Uterus (tissue), 3 donors: ENCODE measurements at regions not wholly inside any gene's neighbourhood (a gene's known extent, or its start where the extent isn't known, plus 50 kb on each side); places are given as distances from the start of the nearest gene placed in this dataset.

Experiments used
- DNase-seq, 2 donors: peaks; one replicate each; pipeline ENCODE4 v3.0.0-alpha.2; 2019 to 2020
- H3K27ac ChIP-seq, 2 donors: fragments of 200-600 bp; sonication (generic); 1 replicate in 1 of 2; 2 replicates in 1 of 2; pipeline ENCODE4 v1.5.1; 2016 to 2018
- H3K27me3 ChIP-seq, 2 donors: fragments of 200-600 bp; sonication (generic); one replicate each; pipeline ENCODE4 v1.5.1; 2018 to 2019; ENCODE audit warnings: control low read depth in 1 of 2
- H3K36me3 ChIP-seq, 2 donors: fragments of 200-600 bp; sonication (generic); one replicate each; pipeline ENCODE4 v1.5.1; 2019; ENCODE audit warnings: control low read depth in 1 of 2
- H3K4me1 ChIP-seq, 2 donors: fragments of 200-600 bp; sonication (generic); one replicate each; pipeline ENCODE4 v1.5.1; 2018 to 2019; ENCODE audit warnings: control low read depth in 1 of 2
- H3K4me3 ChIP-seq, 2 donors: fragments of 200-600 bp; sonication (generic); 1 replicate in 1 of 2; 2 replicates in 1 of 2; pipeline ENCODE4 v1.5.1; 2018 to 2019; ENCODE audit warnings: mild to moderate bottlenecking in 1 of 2
- H3K9me3 ChIP-seq, 2 donors: fragments of 200-600 bp; sonication (generic); one replicate each; pipeline ENCODE4 v1.5.1; 2019; ENCODE audit warnings: control low read depth in 1 of 2
- POLR2A ChIP-seq, 2 donors: fragments of 450-650 bp; IDR thresholded peaks; one replicate each; pipeline ENCODE4 v1.6.1; 2016; ENCODE audit warnings: antibody characterized with exemption in 2 of 2, mild to moderate bottlenecking in 1 of 2, moderate library complexity in 1 of 2
- intact Hi-C: fragments of 100-400 bp; cut with DNase I; formaldehyde crosslinking; loops from one replicate; pipeline ENCODE4 v1.15.1; 2023; ENCODE audit warnings: low total_unique reads
- TF ChIP-seq, protein P1 (sequence below), 4 experiments: fragments of 200-600 bp in 2 of 4; fragments of 450-650 bp in 2 of 4; sonication (generic) in 2 of 4; IDR thresholded peaks; one replicate each; pipeline ENCODE4 v1.5.1; 2016 to 2019; ENCODE audit warnings: antibody characterized with exemption in 4 of 4, mild to moderate bottlenecking in 2 of 4, moderate library complexity in 1 of 4
- donor health status: DM: yes; HTN: yes; CAD: no.

- peaks cover 4 to 5% of the 10 kb centered on the region in 2 donors for H3K4me1 ChIP-seq
- H3K4me3 ChIP-seq = no peak overlapping the region
- H3K27me3 ChIP-seq = no peaks in the 10 kb centered on the region
- intact Hi-C loops = loop anchor here (5.0 kb wide), 3 partner anchors 87 to 512 kb away; partner anchors contain the start of gene HOXD8
- peak overlapping the region; percentile 95 to 98 for H3K27ac ChIP-seq
- peak in 1 of 2 donors; percentile 32 for DNase-seq
- H3K9me3 ChIP-seq = no peaks in the 10 kb centered on the region
- TF ChIP-seq, protein P1, sequence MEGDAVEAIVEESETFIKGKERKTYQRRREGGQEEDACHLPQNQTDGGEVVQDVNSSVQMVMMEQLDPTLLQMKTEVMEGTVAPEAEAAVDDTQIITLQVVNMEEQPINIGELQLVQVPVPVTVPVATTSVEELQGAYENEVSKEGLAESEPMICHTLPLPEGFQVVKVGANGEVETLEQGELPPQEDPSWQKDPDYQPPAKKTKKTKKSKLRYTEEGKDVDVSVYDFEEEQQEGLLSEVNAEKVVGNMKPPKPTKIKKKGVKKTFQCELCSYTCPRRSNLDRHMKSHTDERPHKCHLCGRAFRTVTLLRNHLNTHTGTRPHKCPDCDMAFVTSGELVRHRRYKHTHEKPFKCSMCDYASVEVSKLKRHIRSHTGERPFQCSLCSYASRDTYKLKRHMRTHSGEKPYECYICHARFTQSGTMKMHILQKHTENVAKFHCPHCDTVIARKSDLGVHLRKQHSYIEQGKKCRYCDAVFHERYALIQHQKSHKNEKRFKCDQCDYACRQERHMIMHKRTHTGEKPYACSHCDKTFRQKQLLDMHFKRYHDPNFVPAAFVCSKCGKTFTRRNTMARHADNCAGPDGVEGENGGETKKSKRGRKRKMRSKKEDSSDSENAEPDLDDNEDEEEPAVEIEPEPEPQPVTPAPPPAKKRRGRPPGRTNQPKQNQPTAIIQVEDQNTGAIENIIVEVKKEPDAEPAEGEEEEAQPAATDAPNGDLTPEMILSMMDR (IDR thresholded peaks at IDR 0.05) = no peak
- no peaks in the 10 kb centered on the region for H3K36me3 ChIP-seq
Measured at GRCh38 chr2:176639016-176639343, 369.7 kb downstream of the MTX2 start.

GRCh38 chr2:176639671-176640070 is 370.4 kb downstream of the MTX2 start:
- peak; percentile 33 to 61 for DNase-seq
- H3K9me3 ChIP-seq = no peaks in the 10 kb centered on the region
- H3K4me1 ChIP-seq = peaks cover 4 to 5% of the 10 kb centered on the region in 2 donors
- no peak overlapping the region for H3K4me3 ChIP-seq
- peak overlapping the region; percentile 95 to 98 for H3K27ac ChIP-seq
- no peaks in the 10 kb centered on the region for H3K36me3 ChIP-seq
- no peaks in the 10 kb centered on the region for H3K27me3 ChIP-seq
- intact Hi-C loops = loop anchor here (5.0 kb wide), 4 partner anchors 87 to 512 kb away; partner anchors contain the start of gene HOXD8
- TF ChIP-seq POLR2A (IDR thresholded peaks at IDR 0.05) = no peak
- TF ChIP-seq, protein P1 (IDR thresholded peaks at IDR 0.05) = no peak

DNA sequence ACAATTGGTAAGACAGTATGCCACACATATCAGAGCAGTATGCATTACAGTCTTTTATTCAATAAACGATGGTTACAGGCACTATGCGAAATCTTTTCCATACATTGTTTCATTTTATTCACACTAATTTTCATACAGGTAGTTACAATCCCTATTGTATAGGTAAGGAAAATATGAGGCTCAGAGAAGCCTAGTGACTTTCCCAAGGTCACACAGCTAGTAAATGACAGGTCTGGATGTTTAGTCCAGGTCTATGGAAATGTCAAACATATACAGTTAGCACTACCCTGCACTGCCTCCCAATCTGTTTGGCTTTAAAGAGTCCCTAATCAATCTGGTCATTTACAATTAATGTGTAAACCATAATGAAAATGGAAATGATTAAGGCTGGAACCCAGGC is 372.2 kb downstream of the MTX2 start:
- no peaks in the 10 kb centered on the region for H3K27me3 ChIP-seq
- H3K36me3 ChIP-seq = no peaks in the 10 kb centered on the region
- intact Hi-C loops = loop anchor here (5.0 kb wide), 1 partner anchor 506 kb away; no protein-coding TSS in a partner anchor
- H3K9me3 ChIP-seq = no peaks in the 10 kb centered on the region
- no peak overlapping the region for H3K27ac ChIP-seq
- DNase-seq = no peak
- peaks cover 3 to 4% of the 10 kb centered on the region in 2 donors for H3K4me1 ChIP-seq
- no peak overlapping the region for H3K4me3 ChIP-seq
- no peak for TF ChIP-seq POLR2A (IDR thresholded peaks at IDR 0.05)
- TF ChIP-seq, protein P1 (IDR thresholded peaks at IDR 0.05) = no peak

DNA sequence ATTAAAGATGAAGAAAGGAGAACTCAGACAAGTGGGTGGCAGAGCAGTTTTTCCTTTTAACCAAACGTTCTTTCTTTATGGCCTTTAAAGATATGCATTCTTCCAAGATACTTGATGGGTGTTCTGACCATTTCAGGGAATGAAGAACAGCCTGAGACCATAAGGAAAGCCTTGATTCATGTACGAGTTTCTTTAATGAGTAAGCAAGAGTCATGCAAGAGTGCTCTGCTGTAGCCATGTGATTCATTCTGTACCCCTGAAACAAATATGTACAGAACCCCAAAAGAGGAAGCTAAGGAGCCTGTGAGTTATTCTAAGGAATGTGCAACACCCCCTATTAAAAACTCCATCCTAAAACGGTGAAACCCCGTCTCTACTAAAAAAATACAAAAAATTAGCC is 372.8 kb downstream of the MTX2 start:
- Histone ChIP-seq H3K4me1 (peaks cover 0 to 4% of the 10 kb centered on the region in 2 donors), H3K27me3 (no peaks in the 10 kb centered on the region), H3K27ac (no peak overlapping the region), H3K4me3 (no peak overlapping the region), H3K9me3 (no peaks in the 10 kb centered on the region), H3K36me3 (no peaks in the 10 kb centered on the region)
- intact Hi-C loops = loop anchor here (5.0 kb wide), 1 partner anchor 505 kb away; no protein-coding TSS in a partner anchor
- no peak for DNase-seq
- no peak for TF ChIP-seq POLR2A (IDR thresholded peaks at IDR 0.05)
- TF ChIP-seq, protein P1 (IDR thresholded peaks at IDR 0.05) = no peak

DNA sequence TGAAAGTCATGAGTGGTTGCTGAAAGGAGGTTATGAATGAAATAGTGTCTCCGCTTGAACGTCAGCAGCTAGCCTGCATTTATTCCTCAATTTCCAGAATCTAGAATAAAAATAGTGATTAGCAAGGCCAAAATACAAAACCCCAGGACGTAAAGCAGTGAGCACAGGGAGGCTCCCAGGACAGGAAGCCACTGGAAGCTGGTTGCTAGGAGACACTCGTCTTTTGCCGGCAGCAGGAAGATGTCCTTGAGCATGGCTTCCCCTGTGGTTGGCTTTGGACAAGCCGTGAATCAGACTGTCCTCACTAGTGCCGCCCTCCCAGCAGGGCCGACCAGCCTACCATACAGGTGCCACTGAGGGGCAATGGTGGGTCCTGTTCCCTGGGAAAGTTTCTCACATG is 374.4 kb downstream of the MTX2 start:
- Histone ChIP-seq H3K4me3 (no peak overlapping the region), H3K9me3 (no peaks in the 10 kb centered on the region), H3K36me3 (no peaks in the 10 kb centered on the region), H3K4me1 (peaks cover 0 to 4% of the 10 kb centered on the region in 2 donors), H3K27me3 (no peaks in the 10 kb centered on the region), H3K27ac (peak overlapping the region; percentile 28 to 29)
- TF ChIP-seq, protein P1 (IDR thresholded peaks at IDR 0.05) = no peak
- TF ChIP-seq POLR2A (IDR thresholded peaks at IDR 0.05) = no peak
- DNase-seq = peak in 1 of 2 donors; percentile 61
- intact Hi-C loops = loop anchor here (5.0 kb wide), 1 partner anchor 504 kb away; no protein-coding TSS in a partner anchor
